ENCODE measurements at regions not wholly inside any gene's neighbourhood (a gene's known extent, or its start where the extent isn't known, plus 50 kb on each side); places are given as distances from the start of the nearest gene placed in this dataset.
"Not testable (repeated sequence)": the region's sequence is repeated elsewhere in the genome, so short reads cannot be mapped to it uniquely, and the experiment has no call there.

GRCh38 chr9:79061752-79062616, 509.8 kb upstream of the TLE4 start:
- no peak for DNase-seq (ENCODE audit: low spot score)

DNA sequence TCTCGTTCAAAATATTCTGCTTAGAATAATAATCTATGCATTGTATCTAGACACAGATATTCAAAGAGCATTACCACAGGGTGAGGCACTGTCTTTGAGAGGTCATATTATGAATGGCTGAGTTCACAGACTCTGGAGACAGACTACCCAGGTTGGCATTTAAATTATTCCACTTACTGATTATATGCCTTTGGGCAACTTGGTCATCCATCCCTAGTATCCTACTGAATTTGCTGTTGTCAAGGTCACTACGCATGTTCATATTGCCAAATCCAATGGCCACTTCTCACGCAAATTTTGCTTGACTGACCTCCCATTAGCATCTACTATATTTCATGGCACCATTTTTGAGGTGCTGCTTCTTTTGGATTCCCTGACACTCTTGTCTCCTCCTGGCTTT, 498.6 kb upstream of the TLE4 start:
- no peak for DNase-seq (ENCODE audit: low spot score)

DNA sequence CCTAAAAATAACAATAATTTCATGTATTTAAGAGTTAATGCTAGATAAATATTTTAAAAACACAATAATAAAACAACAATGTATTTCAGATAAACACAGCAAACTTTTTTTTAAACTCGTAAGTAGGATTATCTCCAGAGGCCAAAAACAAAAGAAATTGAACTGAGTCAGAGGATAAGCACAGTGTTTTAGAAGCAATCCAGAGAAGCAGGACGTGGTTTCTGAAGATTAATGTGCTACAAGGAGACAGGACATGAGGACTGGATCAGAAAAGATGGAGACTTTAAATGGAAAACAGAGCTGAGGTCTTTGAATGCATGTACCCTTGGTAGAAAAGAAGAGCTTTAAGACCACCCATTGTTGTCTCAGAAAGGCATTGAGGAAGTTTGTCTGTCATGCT, 491.2 kb upstream of the TLE4 start:
- no peak for DNase-seq (ENCODE audit: low spot score)

- no peak for DNase-seq (ENCODE audit: low spot score)
These were observed 488.1 kb upstream of the TLE4 start for GRCh38 chr9:79083621-79084020.

DNA sequence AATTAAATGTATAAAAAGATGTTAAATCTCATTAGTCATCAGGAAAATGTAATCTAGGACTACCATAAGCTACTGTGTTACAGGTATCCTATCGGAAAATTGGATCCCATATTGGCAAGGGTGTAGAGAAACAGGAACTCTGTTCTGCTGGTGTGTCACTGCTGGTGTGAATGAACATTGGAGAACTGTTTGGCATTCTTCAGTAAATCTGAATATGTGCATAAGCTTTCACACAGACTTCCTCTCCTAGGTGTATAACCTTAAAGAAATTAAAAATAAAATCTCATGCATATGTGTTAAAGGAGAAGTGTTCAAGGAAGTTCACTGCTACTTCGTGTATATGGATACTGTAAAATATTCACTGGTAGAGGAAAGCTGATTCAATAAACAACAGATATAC, 484.6 kb upstream of the TLE4 start:
- no peak for DNase-seq (ENCODE audit: low spot score)

GRCh38 chr9:79089054-79089560, 482.7 kb upstream of the TLE4 start:
- DNase-seq (ENCODE audit: low spot score) = no peak

GRCh38 chr9:79089851-79090250, 481.9 kb upstream of the TLE4 start:
- not testable (repeated sequence) for DNase-seq (ENCODE audit: low spot score)

DNA sequence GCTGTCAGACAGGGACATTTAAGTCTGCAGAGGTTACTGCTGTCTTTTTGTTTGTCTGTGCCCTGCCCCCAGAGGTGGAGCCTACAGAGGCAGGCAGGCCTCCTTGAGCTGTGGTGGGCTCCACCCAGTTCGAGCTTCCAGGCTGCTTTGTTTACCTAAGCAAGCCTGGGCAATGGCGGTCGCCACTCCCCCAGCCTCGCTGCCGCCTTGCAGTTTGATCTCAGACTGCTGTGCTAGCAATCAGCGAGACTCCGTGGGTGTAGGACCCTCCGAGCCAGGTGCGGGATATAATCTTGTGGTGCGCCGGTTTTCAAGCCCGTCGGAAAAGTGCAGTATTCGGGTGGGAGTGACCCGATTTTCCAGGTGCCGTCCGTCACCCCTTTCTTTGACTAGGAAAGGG, 468.5 kb upstream of the TLE4 start:
- not testable (repeated sequence) for DNase-seq (ENCODE audit: low spot score)

GRCh38 chr9:79104216-79104615, 467.5 kb upstream of the TLE4 start:
- no peak for DNase-seq (ENCODE audit: low spot score)

DNA sequence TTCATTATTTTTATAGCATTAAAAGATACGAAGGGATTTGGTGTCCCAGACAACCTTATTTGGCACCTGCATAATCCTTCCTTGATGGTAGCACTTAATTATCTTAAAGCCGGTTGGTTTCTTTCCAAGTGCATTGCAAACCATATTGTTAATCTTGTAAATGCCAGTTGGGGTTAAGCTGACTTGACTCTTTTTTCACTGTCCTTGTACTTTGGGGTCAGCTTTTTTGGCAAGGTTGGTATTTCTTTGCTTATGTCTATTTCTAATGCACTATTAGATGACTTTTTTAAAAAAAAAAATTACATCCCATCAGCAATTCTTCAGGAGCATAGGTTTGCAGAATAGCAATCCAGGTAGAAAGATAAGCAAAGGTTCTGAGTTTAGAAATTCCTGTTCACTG, 466.8 kb upstream of the TLE4 start:
- DNase-seq (ENCODE audit: low spot score) = no peak

- DNase-seq (ENCODE audit: low spot score) = no peak
These were observed 463.7 kb upstream of the TLE4 start for GRCh38 chr9:79107911-79108676.

DNA sequence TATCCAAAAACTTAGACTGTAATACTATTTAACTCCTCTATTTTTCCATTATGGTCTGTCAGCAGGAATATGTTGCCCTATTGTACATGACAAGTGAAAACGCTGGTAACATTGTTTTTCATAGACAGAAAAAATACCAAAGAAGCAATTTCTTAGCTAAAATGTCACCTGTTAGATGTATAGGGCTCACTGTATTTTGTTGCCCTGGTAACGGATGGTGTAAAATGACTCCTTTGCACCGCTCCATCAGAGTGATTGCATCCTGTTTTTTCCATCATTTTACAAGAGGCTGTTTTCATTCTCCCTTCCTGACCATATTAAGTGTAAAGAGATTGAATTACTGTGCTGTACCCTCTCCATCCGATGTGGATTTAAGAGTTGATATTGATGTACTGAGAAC, 460.1 kb upstream of the TLE4 start:
- DNase-seq (ENCODE audit: low spot score) = no peak

DNA sequence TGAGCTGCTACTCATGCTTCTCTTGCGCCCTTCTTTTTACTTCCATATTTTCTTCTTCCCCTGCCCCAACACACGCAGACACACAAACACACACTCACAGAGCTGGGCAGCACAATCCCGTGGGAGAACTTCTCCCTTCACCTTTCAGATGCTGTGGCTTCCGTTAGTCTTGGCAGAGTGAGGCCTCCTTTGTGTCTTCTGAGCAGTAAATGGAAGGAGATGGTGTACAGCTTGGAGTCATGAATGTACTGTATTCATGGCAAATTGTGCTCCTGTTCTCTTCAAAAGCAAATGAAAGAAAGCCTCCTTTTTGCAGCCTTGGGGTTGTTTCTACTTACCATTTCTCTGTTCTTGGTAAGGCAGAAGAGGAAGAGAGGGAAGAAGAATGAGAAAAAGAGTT, 456.6 kb upstream of the TLE4 start:
- DNase-seq (ENCODE audit: low spot score) = no peak

DNA sequence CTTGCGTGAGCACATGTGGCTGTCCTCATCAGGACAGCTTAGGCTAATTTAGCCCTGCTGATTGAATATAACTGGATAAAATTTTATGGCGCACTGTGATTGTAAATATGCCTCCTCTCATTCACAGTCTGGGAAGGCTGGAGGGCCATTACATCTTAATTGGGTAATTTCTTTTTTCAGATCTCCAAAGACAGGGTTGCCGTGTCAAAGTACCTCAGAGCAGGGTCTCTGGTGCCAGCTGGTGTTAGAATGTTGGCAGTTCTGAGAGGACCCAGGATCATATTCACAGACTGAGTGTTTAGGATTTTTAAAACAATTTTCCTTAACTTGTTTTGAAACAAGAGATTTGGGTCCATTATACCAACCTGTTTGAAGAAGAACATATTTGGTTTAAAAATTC, 455.7 kb upstream of the TLE4 start:
- no peak for DNase-seq (ENCODE audit: low spot score)

GRCh38 chr9:79116709-79117108, 455.1 kb upstream of the TLE4 start:
- no peak for DNase-seq (ENCODE audit: low spot score)

DNA sequence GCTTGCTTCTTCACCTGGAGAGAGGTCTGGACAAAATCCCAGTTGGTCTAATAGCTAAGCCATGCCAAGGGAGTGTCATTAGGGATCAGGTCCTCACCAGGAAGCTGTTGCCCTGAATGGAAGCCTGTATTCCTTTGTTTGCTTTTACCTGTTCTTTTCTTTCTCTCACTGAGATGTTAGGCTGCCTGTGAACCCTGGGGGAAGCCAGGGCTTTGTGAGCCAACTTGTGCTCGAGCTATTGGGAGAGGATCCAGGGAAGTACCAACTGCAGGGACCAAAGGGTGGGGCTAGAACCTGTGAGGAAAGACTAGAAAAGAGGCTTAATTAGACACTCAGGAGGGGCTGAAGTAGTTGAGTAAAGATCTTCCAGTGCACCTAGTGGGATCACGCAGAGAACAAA, 451.2 kb upstream of the TLE4 start:
- DNase-seq (ENCODE audit: low spot score) = no peak

- no peak for DNase-seq (ENCODE audit: low spot score)
These were observed 450.8 kb upstream of the TLE4 start for GRCh38 chr9:79120941-79121340.

GRCh38 chr9:79123415-79123814, 448.4 kb upstream of the TLE4 start:
- no peak for DNase-seq (ENCODE audit: low spot score)

- DNase-seq (ENCODE audit: low spot score) = no peak
These were observed 444.1 kb upstream of the TLE4 start for GRCh38 chr9:79127661-79128060.

DNA sequence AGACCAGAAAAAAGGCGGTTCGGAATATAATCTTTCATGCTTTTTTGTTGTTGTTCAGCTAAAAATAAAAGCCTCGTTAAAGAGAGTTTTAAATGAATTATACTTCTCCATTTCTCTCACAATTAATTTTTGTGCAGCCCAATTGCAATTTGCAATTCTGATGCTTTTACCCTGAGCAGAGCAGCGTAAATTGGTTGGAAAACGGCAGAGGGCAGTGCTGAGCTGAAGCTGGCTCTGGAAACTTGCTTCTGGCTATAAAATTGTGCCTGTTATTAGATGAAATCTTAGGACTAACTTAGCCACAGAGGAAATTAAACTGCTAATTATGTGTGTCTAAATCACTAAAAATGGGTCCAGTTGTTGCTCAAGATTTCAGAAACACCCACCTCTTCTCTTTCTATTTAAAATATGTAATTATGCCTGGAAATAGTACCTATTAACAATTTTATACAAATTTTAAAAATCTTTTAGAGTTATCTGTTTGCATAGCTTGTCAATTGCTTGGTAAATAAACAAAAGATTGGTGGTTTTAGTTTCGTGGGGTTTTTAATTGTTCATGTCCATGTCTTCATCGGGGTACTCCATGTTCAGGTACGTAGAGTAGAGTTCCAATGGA, 441.8 kb upstream of the TLE4 start:
- peak; percentile 66 for DNase-seq (ENCODE audit: low spot score)

DNA sequence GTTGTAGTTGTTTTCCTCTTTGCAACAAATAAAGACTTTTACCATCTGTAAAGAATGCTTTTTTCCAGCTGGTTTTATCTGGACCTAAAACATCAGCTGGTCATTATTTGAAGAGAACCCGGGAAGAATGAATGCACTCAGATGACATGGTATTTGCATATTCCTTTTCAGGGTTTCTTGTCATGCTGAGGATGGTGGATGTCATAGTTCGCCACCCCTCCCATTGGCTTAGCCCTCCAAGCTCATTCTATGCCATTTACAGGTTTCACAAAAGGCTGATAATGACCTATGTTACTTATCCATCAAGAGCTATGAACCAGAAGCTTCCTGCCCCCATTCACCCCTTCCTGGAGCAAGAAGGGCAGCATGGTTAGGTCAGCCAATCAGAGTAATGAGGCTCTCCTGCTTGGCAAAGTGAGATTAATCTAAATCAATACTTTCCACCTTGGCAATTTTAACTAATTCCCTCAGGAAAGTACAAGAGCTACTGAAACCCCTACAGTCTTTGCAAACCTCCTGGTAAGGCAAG, 440.5 kb upstream of the TLE4 start:
- DNase-seq (ENCODE audit: low spot score) = no peak

- DNase-seq (ENCODE audit: low spot score) = no peak
These were observed 439.9 kb upstream of the TLE4 start for GRCh38 chr9:79131824-79132377.
